ENCODE measurements at regions not wholly inside any gene's neighbourhood (a gene's known extent, or its start where the extent isn't known, plus 50 kb on each side); places are given as distances from the start of the nearest gene placed in this dataset.

DNA sequence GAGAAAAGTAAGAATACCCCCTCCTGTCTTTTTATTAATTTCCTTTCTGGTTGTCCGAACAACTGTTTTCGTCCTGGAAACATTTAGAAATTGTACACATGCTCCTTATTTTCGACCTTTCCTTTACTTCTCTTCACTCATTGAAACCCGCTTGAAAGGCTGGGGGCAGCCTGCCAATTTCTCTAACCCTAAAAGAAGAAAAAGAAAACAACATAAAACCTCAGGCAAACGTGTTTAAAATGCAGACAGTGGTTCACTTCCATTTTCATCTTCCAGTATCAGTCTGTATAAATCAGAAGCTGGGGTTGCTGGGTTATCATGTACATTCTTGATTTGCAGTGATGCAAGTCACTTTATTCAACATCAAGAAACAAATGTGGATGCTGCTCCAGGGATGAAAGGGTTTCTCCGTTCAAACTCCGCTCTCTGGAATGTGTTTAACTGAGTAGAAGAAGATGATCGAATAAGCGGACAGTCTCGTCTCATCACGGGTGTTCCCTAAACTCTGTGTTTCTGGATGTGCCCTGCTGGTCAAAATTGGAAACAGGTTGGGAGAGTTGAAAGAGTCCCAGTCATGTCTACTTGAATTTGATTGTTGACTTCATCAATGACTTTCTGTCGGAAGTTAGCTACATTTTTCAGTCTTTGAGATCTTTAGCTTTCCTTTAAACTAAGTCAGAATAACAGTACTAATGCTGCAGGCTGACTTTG is 1042.2 kb downstream of the BCL11B start:
- no peaks in the 10 kb centered on the region for H3K9me3 ChIP-seq
- no peaks in the 10 kb centered on the region for H3K27me3 ChIP-seq (replicated peaks; ENCODE audit: insufficient read depth)
- no peak overlapping the region for H3K4me3 ChIP-seq
- H3K4me1 ChIP-seq (ENCODE audit: control insufficient read depth in 1 of 2, low read depth in 2 of 2): no peaks in the 10 kb centered on the region
- ATAC-seq (ENCODE audit: insufficient number of reproducible peaks, low FRiP score, low read depth): no peak
- DNase-seq (ENCODE audit: low spot score): no peak
- TF ChIP-seq, protein P1, sequence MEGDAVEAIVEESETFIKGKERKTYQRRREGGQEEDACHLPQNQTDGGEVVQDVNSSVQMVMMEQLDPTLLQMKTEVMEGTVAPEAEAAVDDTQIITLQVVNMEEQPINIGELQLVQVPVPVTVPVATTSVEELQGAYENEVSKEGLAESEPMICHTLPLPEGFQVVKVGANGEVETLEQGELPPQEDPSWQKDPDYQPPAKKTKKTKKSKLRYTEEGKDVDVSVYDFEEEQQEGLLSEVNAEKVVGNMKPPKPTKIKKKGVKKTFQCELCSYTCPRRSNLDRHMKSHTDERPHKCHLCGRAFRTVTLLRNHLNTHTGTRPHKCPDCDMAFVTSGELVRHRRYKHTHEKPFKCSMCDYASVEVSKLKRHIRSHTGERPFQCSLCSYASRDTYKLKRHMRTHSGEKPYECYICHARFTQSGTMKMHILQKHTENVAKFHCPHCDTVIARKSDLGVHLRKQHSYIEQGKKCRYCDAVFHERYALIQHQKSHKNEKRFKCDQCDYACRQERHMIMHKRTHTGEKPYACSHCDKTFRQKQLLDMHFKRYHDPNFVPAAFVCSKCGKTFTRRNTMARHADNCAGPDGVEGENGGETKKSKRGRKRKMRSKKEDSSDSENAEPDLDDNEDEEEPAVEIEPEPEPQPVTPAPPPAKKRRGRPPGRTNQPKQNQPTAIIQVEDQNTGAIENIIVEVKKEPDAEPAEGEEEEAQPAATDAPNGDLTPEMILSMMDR (IDR thresholded peaks at IDR 0.05): no peak
- H3K36me3 ChIP-seq: no peaks in the 10 kb centered on the region
- no peak overlapping the region for H3K27ac ChIP-seq

DNA sequence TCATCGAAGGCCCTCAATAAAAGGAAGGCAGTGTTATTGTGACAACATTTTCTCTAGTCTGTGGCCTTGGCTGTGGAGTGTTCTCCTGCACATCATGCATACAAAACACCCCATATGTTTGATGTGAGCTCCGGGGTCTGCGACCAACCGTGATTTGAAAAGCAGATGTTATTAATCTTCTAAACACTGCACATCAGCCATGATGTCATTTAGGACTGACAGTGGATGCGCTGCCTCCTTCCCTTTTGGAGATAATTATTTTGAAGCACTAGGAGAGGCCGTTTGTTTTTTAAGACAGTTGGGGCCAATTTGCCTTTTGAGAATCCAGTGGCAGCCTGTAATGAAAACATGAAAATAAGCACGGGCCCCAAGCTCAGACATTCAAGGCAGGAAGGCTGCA is 1041.6 kb downstream of the BCL11B start:
- no peak for DNase-seq (ENCODE audit: low spot score)
- H3K36me3 ChIP-seq: no peaks in the 10 kb centered on the region
- ATAC-seq (ENCODE audit: insufficient number of reproducible peaks, low FRiP score, low read depth): no peak
- no peaks in the 10 kb centered on the region for H3K9me3 ChIP-seq
- no peaks in the 10 kb centered on the region for H3K27me3 ChIP-seq (replicated peaks; ENCODE audit: insufficient read depth)
- TF ChIP-seq, protein P1 (IDR thresholded peaks at IDR 0.05): no peak
- no peaks in the 10 kb centered on the region for H3K4me1 ChIP-seq (ENCODE audit: control insufficient read depth in 1 of 2, low read depth in 2 of 2)
- H3K4me3 ChIP-seq: no peak overlapping the region
- H3K27ac ChIP-seq: no peak overlapping the region

DNA sequence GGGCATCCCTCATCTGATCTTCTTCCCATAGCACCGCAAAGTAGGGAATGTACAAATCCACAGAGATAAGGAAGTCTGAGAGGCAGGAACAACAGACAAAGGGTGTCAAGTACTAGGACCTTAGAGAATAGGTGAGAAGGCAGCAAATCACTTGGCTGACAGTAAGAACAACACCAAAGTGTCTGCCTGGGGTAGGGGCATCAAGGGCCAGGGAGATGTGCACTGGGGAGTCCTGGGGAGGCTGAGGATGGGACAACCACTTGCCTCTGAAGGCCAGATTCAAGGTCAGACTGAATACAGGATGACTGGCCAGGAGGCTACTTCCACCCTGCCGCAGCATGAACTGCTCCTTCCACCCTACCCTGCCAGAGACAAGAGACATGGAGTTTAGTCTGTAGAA is 1040.8 kb downstream of the BCL11B start:
- no peaks in the 10 kb centered on the region for H3K27me3 ChIP-seq (replicated peaks; ENCODE audit: insufficient read depth)
- no peak for DNase-seq (ENCODE audit: low spot score)

GRCh38 chr14:98233656-98234055 is 1038.3 kb downstream of the BCL11B start:
- TF ChIP-seq, protein P1 (IDR thresholded peaks at IDR 0.05): no peak
- Histone ChIP-seq H3K27me3 (replicated peaks; ENCODE audit: insufficient read depth) (no peaks in the 10 kb centered on the region), H3K9me3 (no peaks in the 10 kb centered on the region), H3K4me1 (ENCODE audit: control insufficient read depth in 1 of 2, low read depth in 2 of 2) (no peaks in the 10 kb centered on the region), H3K36me3 (no peaks in the 10 kb centered on the region), H3K4me3 (no peak overlapping the region), H3K27ac (no peak overlapping the region)
- ATAC-seq (ENCODE audit: insufficient number of reproducible peaks, low FRiP score, low read depth): no peak
- no peak for DNase-seq (ENCODE audit: low spot score)

More for the DNA sequence above, 1040.8 kb downstream of the BCL11B start:
- TF ChIP-seq, protein P1 (IDR thresholded peaks at IDR 0.05): no peak
- ATAC-seq (ENCODE audit: insufficient number of reproducible peaks, low FRiP score, low read depth): no peak
- no peaks in the 10 kb centered on the region for H3K9me3 ChIP-seq
- H3K4me3 ChIP-seq: no peak overlapping the region
- no peaks in the 10 kb centered on the region for H3K36me3 ChIP-seq
- H3K4me1 ChIP-seq (ENCODE audit: control insufficient read depth in 1 of 2, low read depth in 2 of 2): no peaks in the 10 kb centered on the region
- no peak overlapping the region for H3K27ac ChIP-seq

DNA sequence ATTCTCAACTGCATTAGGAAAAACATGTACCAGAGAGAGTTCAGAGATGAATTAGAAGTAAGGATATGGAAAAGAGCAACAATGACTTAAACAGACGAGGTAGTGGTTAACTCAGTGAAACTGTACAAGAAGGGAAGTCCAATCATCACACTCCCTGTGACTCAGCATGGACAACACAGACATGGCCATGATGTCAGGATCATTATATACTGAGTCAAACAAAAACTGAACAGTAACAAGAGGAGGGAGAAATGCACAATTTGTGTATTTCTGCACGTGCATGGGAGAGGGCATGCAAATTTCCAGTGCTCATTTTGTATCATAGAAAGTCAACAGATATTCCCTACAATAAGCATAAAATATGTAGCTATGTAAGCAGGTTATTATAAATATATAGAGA is 1037.8 kb downstream of the BCL11B start:
- ATAC-seq (ENCODE audit: insufficient number of reproducible peaks, low FRiP score, low read depth) (no peak), DNase-seq (ENCODE audit: low spot score) (no peak)
- Histone ChIP-seq H3K27ac (no peak overlapping the region), H3K9me3 (no peaks in the 10 kb centered on the region), H3K27me3 (replicated peaks; ENCODE audit: insufficient read depth) (no peaks in the 10 kb centered on the region), H3K4me3 (no peak overlapping the region), H3K4me1 (ENCODE audit: control insufficient read depth in 1 of 2, low read depth in 2 of 2) (no peaks in the 10 kb centered on the region), H3K36me3 (no peaks in the 10 kb centered on the region)
- TF ChIP-seq, protein P1 (IDR thresholded peaks at IDR 0.05): no peak
